GM21526 (cell line): ENCODE measurements at regions not wholly inside any gene's neighbourhood (a gene's known extent, or its start where the extent isn't known, plus 50 kb on each side); places are given as distances from the start of the nearest gene placed in this dataset.
"Not testable (repeated sequence)": the region's sequence is repeated elsewhere in the genome, so short reads cannot be mapped to it uniquely, and the experiment has no call there.

Source experiments
- ATAC-seq: cut with Tn5 transposase; IDR thresholded peaks from one replicate; pipeline ENCODE4 v1.9.1; 2021; ENCODE audit warnings: moderate library complexity; ENCODE audit not compliant: unreplicated experiment, low FRiP score

DNA sequence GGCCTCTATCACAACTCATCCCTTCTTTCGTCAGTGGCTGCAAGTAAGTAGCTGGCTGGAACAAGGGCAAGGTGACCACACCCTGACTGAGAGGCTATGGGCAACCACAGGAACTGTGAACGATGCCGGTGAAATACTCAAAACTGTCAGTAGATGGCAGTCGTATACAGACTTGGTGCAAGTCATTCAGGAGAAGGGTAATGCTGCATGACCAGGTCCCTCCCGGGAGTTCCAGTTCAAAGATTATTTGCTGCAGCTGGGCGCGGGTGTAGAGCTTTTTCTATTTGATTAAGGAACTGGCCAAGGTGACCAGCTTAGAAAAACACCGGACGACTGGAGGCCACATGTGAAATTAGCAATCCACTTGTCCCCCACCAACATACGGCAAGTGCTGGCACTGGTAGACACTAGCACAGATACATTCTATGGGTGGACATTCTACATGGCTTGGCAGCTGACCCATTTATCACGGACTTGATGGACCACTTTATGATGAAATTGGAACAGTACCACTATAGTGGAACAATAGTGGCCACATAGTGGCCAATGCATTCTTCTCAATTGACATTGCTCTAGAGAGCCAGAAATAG lies 726.6 kb downstream of the TRAM1L1 start:
- ATAC-seq, result peak; percentile 99

DNA sequence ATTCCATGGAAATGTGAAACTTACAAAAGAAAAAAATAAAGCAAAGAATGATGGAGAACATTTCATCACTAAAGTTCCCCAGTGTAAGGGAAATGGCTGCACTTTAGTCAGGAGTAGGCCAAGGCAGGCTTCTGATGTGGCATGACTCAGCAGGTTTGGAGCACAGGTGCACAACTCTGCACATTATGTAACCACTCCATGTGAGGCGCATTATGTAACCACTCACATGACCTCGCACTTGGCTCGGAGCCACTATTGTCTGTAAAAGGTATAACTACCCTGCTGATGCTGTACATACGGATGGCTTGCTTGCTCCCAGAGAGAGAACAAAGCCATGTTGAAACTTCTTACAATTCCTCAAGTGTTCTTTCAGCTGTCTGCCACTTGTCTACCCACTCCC lies 727.6 kb downstream of the TRAM1L1 start:
- ATAC-seq, result no peak

DNA sequence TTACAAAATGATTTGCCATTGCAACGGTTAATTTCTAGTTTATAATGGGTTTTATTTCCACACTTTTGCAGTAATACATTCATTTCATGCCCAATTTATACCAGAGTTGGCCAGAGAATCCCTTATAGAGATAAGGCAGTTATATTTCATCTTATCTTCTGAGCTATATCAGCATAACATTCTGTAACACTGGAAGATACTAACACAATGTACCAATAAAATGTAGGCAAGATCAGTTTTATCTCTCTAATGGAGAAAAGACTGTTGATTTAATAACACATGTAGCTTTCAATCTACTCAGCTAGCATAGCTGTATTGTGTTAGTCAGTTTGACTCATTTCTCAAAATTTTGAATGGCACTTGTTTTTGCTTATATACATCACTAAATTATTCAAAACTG lies 738.6 kb downstream of the TRAM1L1 start:
- ATAC-seq, result no peak

DNA sequence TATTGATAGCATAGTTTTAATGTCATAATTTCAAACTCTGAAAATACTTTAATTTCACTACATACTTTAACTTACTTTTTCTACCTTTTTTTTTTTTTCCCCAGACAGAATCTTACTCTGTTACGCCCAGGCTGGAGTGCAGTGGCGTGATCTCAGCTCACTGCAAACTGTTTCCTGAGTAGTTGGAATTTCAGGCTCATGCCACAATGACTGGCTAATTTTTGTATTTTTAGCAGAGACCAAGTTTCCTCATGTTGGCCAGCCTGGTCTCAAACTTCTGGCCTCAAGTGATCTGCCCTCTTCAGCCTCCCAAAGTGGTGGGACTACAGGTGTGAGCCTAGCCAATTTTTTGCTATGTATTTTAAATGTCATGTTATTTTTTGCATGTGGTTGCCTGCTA lies 741.6 kb downstream of the TRAM1L1 start:
- ATAC-seq, result no peak

DNA sequence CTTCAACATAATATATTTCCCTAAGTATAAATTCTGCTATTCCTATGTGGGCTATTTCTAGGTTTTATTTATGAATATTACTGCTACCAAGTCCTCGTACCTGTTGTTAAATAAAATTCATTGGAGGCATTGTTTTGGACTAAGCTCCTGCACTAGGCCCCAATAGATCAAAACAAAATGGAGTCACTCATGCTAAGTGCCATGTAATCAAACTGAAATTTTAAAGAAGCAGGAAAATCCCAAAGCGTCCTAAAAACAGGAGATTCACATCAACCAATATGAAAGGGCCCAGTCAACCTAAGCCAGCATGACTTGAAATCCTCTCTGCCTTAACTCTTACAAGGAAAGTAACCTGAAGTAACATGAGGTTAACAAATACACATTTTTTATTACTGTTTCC lies 743.2 kb downstream of the TRAM1L1 start:
- ATAC-seq, result no peak

- ATAC-seq, result no peak
Measured at GRCh38 chr4:116332508-116332907, 752.9 kb downstream of the TRAM1L1 start.

- ATAC-seq, result no peak
Measured at GRCh38 chr4:116328261-116328860, 757.0 kb downstream of the TRAM1L1 start.

DNA sequence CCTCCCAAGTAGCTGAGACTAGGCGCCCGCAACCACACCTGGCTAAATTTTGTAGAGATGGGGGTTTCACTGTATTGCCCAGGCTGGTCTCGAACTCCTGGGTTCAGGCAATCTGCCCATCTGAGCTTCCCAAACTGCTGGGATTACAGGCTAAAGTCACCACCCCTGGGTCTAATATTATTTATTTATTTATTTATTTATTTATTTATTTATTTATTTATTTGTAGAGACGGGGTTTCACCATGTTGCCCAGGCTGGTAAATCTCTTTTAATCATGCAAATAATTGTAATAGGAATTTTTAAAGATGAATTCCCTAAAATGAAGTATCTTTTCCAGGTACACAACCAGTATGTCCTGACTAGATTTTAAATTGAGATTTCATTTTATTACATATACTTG lies 761.8 kb downstream of the TRAM1L1 start:
- no peak for ATAC-seq

- ATAC-seq, result no peak
Measured at GRCh38 chr4:116321471-116321870, 763.9 kb downstream of the TRAM1L1 start.

GRCh38 chr4:116320859-116321258 lies 764.5 kb downstream of the TRAM1L1 start:
- no peak for ATAC-seq

GRCh38 chr4:116303736-116304188 lies 781.6 kb downstream of the TRAM1L1 start:
- ATAC-seq, result no peak

GRCh38 chr4:116302990-116303735 lies 782.2 kb downstream of the TRAM1L1 start:
- ATAC-seq, result no peak

GRCh38 chr4:116275006-116275405 lies 810.4 kb downstream of the TRAM1L1 start:
- ATAC-seq, result no peak

DNA sequence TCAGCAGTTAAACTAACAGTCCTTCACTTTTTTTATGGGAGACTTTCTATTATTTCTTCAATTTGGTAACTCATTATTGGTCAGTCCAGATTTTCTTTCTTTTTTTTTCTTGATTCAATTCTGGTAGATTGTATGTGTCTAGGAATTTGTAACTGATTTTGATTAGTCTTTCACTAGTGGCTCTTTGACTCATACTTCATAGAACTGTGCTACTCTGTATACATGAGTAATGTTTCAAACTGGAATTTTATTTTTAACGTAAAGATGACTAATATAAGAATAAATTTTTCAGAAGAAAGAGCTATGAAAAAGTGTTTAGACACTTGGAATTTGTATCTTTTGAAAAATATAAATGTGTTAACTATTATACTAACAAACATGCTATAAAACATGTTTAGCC lies 813.0 kb downstream of the TRAM1L1 start:
- no peak for ATAC-seq

DNA sequence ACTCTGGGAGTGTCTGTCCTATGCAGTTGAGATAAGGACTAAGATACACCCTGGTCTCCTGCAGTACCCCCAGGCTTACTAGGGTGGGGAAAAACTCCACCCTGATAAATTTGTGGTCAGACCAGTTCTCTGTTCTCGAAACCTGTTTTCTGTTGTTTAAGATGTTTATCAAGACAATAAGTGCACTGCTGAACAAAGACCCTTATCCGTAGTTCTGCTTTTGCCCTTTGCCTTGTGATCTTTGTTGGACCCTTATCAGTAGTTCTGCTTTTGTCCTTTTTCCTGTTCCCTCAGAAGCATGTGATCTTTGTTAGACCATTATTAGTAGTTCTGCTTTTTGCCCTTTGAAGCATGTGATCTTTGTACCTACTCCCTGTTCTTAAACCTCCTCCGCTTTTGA lies 824.4 kb downstream of the TRAM1L1 start:
- ATAC-seq, result not testable (repeated sequence)

GRCh38 chr4:116244771-116245170 lies 840.6 kb downstream of the TRAM1L1 start:
- no peak for ATAC-seq

DNA sequence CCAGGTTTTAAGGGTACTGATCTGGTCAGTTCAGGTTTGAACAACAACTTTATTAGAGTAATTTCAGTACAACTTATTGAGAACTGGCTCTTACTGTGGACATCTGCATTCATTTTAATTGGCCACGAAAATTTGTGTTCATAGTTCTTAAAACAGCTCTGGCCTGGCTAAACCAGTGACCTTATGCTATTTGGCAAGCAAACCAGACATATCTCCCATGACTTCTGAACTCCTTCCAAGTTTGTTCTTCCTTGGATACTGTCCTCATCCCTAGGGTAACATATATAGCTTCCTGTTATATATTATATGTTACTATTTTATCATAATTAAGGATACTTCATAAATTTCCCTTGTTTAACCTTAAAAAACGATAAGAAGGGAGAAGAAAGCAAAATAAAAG lies 841.9 kb downstream of the TRAM1L1 start:
- ATAC-seq, result no peak

- ATAC-seq, result no peak
Measured at GRCh38 chr4:116233971-116234370, 851.4 kb downstream of the TRAM1L1 start.

- not testable (repeated sequence) for ATAC-seq
Measured at GRCh38 chr4:116231999-116232398, 853.4 kb downstream of the TRAM1L1 start.

DNA sequence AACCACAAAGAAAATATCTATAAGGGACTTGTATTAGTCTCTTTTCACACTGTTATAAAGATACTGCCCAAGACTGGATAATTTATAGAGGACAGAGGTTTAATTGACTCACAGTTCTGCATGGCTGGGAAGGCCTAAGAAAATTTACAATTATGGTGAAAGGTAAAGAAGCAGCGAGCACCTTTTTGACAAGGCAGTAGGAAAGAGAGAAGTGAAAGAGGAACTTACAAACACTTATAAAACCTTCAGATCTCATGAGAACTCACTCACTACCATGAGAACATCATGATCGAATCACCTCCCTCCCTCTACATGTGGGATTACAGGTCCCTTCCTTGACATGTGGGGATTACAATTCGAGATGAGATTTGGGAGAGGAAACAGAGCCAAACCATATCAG lies 856.0 kb downstream of the TRAM1L1 start:
- ATAC-seq, result no peak

- ATAC-seq, result no peak
Measured at GRCh38 chr4:116223040-116223732, 862.2 kb downstream of the TRAM1L1 start.
